OCI-LY7 (cell line): ENCODE measurements at regions not wholly inside any gene's neighbourhood (a gene's known extent, or its start where the extent isn't known, plus 50 kb on each side); places are given as distances from the start of the nearest gene placed in this dataset.

ENCODE experiments used
- EZH2phosphoT487 ChIP-seq: fragments of 200-600 bp; sonication (generic); IDR thresholded peaks from 2 replicates; pipeline ENCODE4 v1.6.1; 2018; ENCODE audit warnings: low read depth, borderline replicate concordance, mild to moderate bottlenecking, mixed run types, antibody characterized with exemption, low read length, moderate library complexity, mixed read lengths
- TF ChIP-seq, protein P1 (sequence below): fragments of 200-600 bp; sonication (generic); conservative IDR thresholded peaks from 2 replicates; pipeline ENCODE4 v1.5.1; 2014; ENCODE audit warnings: mild to moderate bottlenecking, antibody characterized with exemption, low read length, moderate library complexity, mixed read lengths

- TF ChIP-seq, protein P1, sequence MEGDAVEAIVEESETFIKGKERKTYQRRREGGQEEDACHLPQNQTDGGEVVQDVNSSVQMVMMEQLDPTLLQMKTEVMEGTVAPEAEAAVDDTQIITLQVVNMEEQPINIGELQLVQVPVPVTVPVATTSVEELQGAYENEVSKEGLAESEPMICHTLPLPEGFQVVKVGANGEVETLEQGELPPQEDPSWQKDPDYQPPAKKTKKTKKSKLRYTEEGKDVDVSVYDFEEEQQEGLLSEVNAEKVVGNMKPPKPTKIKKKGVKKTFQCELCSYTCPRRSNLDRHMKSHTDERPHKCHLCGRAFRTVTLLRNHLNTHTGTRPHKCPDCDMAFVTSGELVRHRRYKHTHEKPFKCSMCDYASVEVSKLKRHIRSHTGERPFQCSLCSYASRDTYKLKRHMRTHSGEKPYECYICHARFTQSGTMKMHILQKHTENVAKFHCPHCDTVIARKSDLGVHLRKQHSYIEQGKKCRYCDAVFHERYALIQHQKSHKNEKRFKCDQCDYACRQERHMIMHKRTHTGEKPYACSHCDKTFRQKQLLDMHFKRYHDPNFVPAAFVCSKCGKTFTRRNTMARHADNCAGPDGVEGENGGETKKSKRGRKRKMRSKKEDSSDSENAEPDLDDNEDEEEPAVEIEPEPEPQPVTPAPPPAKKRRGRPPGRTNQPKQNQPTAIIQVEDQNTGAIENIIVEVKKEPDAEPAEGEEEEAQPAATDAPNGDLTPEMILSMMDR, result no peak
- no peak for TF ChIP-seq EZH2phosphoT487
These were observed 140.1 kb downstream of the RBFOX3 start for GRCh38 chr17:79470754-79471153.
